Stimulated activated CD4-positive, alpha-beta T cell treated with anti-CD3 and anti-CD28 coated beads, Interleukin-15, amount 100 ng/mL, for 24 hours (primary cell): ENCODE measurements at regions not wholly inside any gene's neighbourhood (a gene's known extent, or its start where the extent isn't known, plus 50 kb on each side); places are given as distances from the start of the nearest gene placed in this dataset.
"Not testable (repeated sequence)": the region's sequence is repeated elsewhere in the genome, so short reads cannot be mapped to it uniquely, and the experiment has no call there.

Experiments
- DNase-seq: peaks from one replicate; pipeline ENCODE4 v3.0.0-alpha.2; 2020

GRCh38 chr12:75827061-75827460 lies 204.5 kb downstream of the PHLDA1 start:
- no peak for DNase-seq

GRCh38 chr12:75825686-75826085 lies 205.9 kb downstream of the PHLDA1 start:
- DNase-seq = no peak

GRCh38 chr12:75823475-75823874 lies 208.1 kb downstream of the PHLDA1 start:
- no peak for DNase-seq

- no peak for DNase-seq
Measured at GRCh38 chr12:75822416-75822815, 209.2 kb downstream of the PHLDA1 start.

- no peak for DNase-seq
Measured at GRCh38 chr12:75820848-75821578, 210.6 kb downstream of the PHLDA1 start.

GRCh38 chr12:75820071-75820470 lies 211.5 kb downstream of the PHLDA1 start:
- no peak for DNase-seq

- DNase-seq = no peak
Measured at GRCh38 chr12:75819512-75819911, 212.1 kb downstream of the PHLDA1 start.

GRCh38 chr12:75818863-75819262 lies 212.7 kb downstream of the PHLDA1 start:
- no peak for DNase-seq

- no peak for DNase-seq
Measured at GRCh38 chr12:75816897-75817296, 214.7 kb downstream of the PHLDA1 start.

GRCh38 chr12:75815756-75816155 lies 215.8 kb downstream of the PHLDA1 start:
- DNase-seq = no peak

- no peak for DNase-seq
Measured at GRCh38 chr12:75814851-75815754, 216.5 kb downstream of the PHLDA1 start.

- no peak for DNase-seq
Measured at GRCh38 chr12:75813072-75813471, 218.5 kb downstream of the PHLDA1 start.

- no peak for DNase-seq
Measured at GRCh38 chr12:75812271-75813018, 219.1 kb downstream of the PHLDA1 start.

- no peak for DNase-seq
Measured at GRCh38 chr12:75809746-75810145, 221.8 kb downstream of the PHLDA1 start.

- DNase-seq = no peak
Measured at GRCh38 chr12:75807494-75807893, 224.1 kb downstream of the PHLDA1 start.

- no peak for DNase-seq
Measured at GRCh38 chr12:75805905-75806304, 225.7 kb downstream of the PHLDA1 start.

- no peak for DNase-seq
Measured at GRCh38 chr12:75805320-75805719, 226.3 kb downstream of the PHLDA1 start.

GRCh38 chr12:75798136-75798926 lies 233.2 kb downstream of the PHLDA1 start:
- no peak for DNase-seq

GRCh38 chr12:75795125-75795524 lies 236.5 kb downstream of the PHLDA1 start:
- DNase-seq = no peak

GRCh38 chr12:75792687-75793086 lies 238.9 kb downstream of the PHLDA1 start:
- DNase-seq = no peak

- no peak for DNase-seq
Measured at GRCh38 chr12:75790219-75790618, 241.4 kb downstream of the PHLDA1 start.

GRCh38 chr12:75787146-75787545 lies 244.4 kb downstream of the PHLDA1 start:
- not testable (repeated sequence) for DNase-seq

GRCh38 chr12:75786070-75786469 lies 245.5 kb downstream of the PHLDA1 start:
- DNase-seq = no peak
